ENCODE measurements at regions not wholly inside any gene's neighbourhood (a gene's known extent, or its start where the extent isn't known, plus 50 kb on each side); places are given as distances from the start of the nearest gene placed in this dataset.
"Not testable (repeated sequence)": the region's sequence is repeated elsewhere in the genome, so short reads cannot be mapped to it uniquely, and the experiment has no call there.

DNA sequence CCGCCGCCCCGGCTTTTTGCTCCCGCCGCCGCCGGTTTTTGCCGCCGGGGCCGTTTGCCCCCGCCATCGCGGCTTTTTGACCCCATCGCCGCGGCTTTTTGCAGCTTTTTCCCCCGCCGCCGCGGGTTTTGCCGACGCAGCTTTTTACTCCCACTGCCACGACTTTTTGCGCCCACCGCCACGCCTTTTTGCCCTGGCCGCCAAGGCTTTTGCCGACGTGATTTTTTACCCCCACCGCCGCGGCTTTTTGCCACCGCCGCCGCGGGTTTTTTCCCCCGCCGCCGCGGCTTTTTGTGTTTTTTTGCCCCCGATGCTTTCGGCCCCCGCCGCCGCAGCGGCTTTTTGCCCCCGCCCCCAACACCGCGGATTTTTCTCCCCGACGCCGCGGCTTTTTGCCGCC is 5001.9 kb upstream of the OR11H1 start:
- H3K27me3 Mint-ChIP-seq; H3K4me1 Mint-ChIP-seq; ATAC-seq (replicated peaks); H3K9me3 Mint-ChIP-seq; H3K27ac Mint-ChIP-seq; H3K4me3 Mint-ChIP-seq; H3K36me3 Mint-ChIP-seq (ENCODE audit: low read depth): not testable (repeated sequence)

DNA sequence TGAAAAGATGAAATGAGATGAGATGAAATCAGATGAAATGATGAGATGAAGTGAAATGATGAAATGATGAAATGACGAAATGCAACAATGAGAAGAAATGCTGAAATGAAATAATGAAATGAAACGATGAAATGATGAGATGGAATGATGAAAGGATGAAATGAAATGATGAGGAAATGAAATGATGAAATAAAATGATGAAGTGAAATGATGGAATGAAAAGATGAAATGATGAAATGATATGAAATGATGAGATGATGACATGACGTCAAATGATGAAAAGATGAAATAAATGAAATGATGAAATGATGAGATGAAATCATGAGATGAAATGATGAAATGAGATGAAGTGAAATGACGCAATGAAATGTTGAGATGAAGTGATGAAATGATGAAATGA is 4996.9 kb upstream of the OR11H1 start:
- not testable (repeated sequence) for ATAC-seq (replicated peaks); H3K27ac Mint-ChIP-seq; H3K4me3 Mint-ChIP-seq; H3K4me1 Mint-ChIP-seq; H3K36me3 Mint-ChIP-seq (ENCODE audit: low read depth); H3K27me3 Mint-ChIP-seq; H3K9me3 Mint-ChIP-seq

DNA sequence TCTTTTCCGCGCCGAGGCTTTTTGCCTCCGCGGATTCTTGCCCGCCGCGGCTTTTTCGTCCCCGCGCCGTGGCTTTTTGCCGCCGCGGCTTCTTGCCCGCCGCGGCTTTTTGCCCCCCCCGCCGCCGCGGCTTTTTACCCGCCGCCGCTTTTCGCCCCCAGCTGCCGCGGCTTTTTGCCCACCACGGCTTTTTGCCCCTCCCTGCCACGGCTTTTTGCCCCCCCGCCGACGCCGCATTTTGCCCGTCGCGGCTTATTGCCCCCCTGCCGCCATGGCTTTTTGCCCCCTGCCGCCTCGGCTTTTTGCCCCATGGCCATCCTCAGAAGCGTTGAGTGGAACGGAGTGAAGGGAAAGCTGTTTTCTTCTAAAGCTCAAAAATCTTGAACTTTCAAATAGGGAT is 4955.5 kb upstream of the OR11H1 start:
- not testable (repeated sequence) for H3K27me3 Mint-ChIP-seq; ATAC-seq (replicated peaks); H3K9me3 Mint-ChIP-seq; H3K4me1 Mint-ChIP-seq; H3K27ac Mint-ChIP-seq; H3K4me3 Mint-ChIP-seq; H3K36me3 Mint-ChIP-seq (ENCODE audit: low read depth)

DNA sequence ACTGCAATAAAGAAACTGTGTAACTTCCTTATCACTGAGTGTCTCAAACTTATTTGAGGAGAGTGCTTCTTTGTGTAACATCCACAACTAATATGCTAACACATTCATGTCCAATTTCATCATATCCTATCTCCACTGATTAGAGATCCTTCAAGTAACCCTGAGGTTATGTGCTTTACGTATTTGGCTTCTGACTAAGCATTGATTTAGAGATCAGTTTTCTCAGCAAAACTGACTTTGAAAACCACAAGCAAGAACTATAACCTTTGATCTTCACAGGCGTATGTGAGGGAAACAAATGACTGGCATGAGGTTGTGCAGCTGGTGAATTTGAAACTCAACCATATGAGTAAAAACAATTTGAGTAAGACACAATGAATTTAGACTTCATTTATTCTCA is 4926.9 kb upstream of the OR11H1 start:
- H3K4me1 Mint-ChIP-seq; H3K4me3 Mint-ChIP-seq; H3K9me3 Mint-ChIP-seq; H3K36me3 Mint-ChIP-seq (ENCODE audit: low read depth); H3K27me3 Mint-ChIP-seq; H3K27ac Mint-ChIP-seq; ATAC-seq (replicated peaks): not testable (repeated sequence)

DNA sequence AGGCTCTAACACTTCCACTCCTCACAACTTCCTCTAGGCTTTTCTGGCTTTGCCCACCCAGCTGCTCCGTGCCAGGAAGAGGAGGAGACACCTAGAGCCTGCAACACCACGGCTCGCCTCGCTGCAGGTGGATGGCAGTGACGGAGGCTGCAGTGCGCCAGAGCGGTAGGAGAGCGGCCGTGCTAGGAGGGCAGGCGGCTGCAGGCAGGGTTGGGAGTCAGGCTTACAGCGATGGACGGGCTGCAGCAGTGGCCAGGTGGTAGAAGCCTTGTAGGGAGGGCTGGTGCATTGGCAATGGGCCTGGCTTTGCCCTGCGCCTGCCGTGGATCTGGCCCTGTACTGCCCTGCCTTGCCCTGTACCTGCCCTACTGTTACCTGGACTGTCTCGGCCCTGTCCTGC is 4896.0 kb upstream of the OR11H1 start:
- not testable (repeated sequence) for H3K4me1 Mint-ChIP-seq; ATAC-seq (replicated peaks); H3K9me3 Mint-ChIP-seq; H3K36me3 Mint-ChIP-seq (ENCODE audit: low read depth); H3K4me3 Mint-ChIP-seq; H3K27me3 Mint-ChIP-seq; H3K27ac Mint-ChIP-seq

DNA sequence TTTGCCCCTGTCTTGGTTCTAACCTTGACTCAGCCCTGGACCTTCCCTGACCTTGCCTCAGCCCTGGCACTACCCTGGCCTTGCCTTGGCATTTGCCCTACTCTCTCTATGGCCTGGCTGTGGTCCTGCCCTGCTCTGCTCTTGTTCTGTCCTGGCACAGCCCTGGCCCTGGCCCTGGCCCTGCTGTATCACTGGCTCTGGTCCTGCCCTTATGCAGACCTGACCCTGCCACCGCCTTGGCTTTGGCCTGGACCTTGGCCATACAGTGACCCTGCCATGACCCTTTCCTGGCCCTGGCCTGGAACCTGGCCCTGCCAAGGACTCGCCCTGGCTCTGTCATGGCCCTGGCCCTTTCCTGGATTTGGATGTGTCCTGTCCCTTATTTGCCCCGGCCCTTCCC is 4892.7 kb upstream of the OR11H1 start:
- not testable (repeated sequence) for H3K36me3 Mint-ChIP-seq (ENCODE audit: low read depth); H3K9me3 Mint-ChIP-seq; H3K4me1 Mint-ChIP-seq; ATAC-seq (replicated peaks); H3K4me3 Mint-ChIP-seq; H3K27me3 Mint-ChIP-seq; H3K27ac Mint-ChIP-seq

DNA sequence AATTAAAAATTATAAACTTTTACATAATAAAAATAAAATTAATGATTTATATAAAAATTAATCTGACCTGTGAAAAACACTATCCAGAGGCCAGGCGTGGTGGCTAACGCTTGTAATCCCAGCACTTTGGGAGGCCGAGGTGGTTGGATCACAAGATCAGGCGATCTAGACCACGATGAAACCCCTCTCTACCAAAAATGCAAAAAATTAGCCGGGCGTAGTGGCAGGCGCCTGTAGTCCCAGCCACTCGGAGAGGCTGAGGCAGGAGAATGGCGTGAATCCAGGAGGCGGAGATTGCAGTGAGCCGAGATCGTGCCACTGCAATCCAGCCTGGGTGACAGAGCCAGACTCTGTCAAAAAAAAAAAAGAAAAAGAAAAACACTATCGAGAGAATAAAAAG is 4865.2 kb upstream of the OR11H1 start:
- ATAC-seq (replicated peaks); H3K27me3 Mint-ChIP-seq; H3K4me1 Mint-ChIP-seq; H3K4me3 Mint-ChIP-seq; H3K9me3 Mint-ChIP-seq; H3K27ac Mint-ChIP-seq; H3K36me3 Mint-ChIP-seq (ENCODE audit: low read depth): not testable (repeated sequence)

DNA sequence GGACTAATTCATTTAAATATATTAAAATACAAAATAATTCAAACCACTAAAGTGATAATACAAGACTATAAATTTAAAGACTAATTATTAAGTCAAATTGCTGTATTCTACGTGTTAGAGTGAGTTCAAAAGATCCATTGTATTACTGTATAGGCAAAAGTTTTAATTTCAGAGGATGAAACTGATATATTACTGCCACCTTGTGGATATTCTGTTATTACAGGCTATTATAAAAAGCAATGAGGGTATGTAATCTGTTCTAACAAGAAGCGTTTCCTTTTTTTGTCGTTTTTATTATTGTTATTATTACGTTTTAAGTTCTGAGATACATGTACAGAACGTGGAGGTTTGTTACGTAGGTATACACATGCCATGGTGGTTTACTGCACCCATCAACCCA is 4854.9 kb upstream of the OR11H1 start:
- not testable (repeated sequence) for H3K36me3 Mint-ChIP-seq (ENCODE audit: low read depth); H3K9me3 Mint-ChIP-seq; H3K27ac Mint-ChIP-seq; ATAC-seq (replicated peaks); H3K4me1 Mint-ChIP-seq; H3K4me3 Mint-ChIP-seq; H3K27me3 Mint-ChIP-seq

DNA sequence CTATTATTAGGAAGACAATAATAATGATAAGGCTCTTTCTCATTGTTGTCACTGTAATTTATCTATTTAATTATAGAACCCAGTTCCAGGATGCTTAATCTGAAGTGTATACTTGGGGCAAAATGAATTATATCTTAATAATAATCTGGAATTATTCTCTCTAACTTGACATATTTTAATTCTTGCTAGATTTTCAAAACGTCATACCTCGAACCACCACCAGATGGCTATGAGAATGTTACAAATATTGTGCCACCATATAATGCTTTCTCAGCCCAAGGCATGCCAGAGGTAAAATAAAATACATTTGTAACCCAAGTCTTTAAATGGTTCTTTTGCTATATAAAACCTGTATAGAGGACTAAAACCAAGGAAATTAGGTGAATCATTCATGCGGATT is 4849.3 kb upstream of the OR11H1 start:
- not testable (repeated sequence) for H3K4me1 Mint-ChIP-seq; H3K27me3 Mint-ChIP-seq; H3K27ac Mint-ChIP-seq; H3K9me3 Mint-ChIP-seq; ATAC-seq (replicated peaks); H3K4me3 Mint-ChIP-seq; H3K36me3 Mint-ChIP-seq (ENCODE audit: low read depth)

DNA sequence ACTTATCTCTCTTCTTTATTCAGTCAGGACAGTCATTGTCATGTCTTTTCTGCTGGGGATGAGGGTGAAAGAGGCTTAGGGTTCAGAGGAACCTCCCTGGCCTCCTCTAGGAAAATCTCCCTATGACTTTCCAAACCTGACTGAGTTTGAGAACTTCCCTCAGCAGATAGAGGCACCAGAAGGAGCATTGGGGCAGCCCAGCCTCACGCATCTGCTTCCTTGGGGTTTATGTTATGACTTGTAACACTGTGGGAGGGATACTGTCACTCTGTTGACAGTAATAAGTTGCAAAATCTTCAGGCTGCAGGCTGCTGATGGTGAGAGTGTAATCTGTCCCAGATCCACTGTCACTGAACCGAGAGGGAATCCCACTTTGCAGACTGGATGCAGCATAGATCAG is 4842.6 kb upstream of the OR11H1 start:
- not testable (repeated sequence) for H3K36me3 Mint-ChIP-seq (ENCODE audit: low read depth); ATAC-seq (replicated peaks); H3K27ac Mint-ChIP-seq; H3K4me3 Mint-ChIP-seq; H3K9me3 Mint-ChIP-seq; H3K4me1 Mint-ChIP-seq; H3K27me3 Mint-ChIP-seq

DNA sequence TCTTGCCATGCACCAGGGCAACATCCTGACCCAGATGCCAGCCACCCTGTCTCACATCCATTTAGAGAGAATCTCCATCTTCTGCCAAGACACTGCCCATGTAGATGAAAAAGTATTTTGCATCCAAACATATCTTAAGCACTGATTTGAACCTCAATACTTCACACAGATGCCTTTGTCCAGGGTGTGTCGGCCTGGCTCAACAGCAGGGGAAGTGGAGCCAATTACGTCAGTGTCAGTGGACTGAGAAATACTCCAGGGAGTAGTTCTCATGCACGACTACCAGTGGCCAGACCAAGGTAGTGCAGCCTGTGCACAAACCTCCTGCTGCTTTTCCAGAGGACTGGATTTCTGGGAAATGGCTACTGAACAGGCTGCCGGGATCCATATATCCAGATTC is 4840.7 kb upstream of the OR11H1 start:
- not testable (repeated sequence) for H3K4me3 Mint-ChIP-seq

DNA sequence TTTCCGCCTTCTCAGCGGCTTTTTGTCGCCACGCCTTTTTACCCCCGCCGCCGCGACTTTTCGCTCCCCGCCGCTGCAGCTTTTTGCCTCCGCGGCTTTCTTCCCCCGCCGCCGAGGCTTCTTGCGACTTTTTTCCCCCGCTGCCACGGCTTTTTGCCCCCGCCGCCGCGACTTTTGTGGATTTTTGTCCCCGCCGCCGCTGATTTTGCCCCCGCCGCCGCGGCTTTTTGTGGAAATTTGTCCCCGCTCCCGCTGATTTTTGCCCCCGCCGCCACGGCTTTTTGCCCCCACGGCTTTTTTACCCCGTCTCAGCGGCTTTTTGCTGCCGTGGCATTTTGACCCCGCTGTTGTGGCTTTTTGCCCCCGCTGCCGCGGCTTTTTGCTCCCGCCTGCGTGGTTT is 4829.2 kb upstream of the OR11H1 start:
- H3K27ac Mint-ChIP-seq; H3K36me3 Mint-ChIP-seq (ENCODE audit: low read depth): not testable (repeated sequence)

More for the DNA sequence above, 4840.7 kb upstream of the OR11H1 start:
- H3K27ac Mint-ChIP-seq; H3K36me3 Mint-ChIP-seq (ENCODE audit: low read depth); H3K27me3 Mint-ChIP-seq; H3K4me1 Mint-ChIP-seq; ATAC-seq (replicated peaks); H3K9me3 Mint-ChIP-seq: not testable (repeated sequence)

DNA sequence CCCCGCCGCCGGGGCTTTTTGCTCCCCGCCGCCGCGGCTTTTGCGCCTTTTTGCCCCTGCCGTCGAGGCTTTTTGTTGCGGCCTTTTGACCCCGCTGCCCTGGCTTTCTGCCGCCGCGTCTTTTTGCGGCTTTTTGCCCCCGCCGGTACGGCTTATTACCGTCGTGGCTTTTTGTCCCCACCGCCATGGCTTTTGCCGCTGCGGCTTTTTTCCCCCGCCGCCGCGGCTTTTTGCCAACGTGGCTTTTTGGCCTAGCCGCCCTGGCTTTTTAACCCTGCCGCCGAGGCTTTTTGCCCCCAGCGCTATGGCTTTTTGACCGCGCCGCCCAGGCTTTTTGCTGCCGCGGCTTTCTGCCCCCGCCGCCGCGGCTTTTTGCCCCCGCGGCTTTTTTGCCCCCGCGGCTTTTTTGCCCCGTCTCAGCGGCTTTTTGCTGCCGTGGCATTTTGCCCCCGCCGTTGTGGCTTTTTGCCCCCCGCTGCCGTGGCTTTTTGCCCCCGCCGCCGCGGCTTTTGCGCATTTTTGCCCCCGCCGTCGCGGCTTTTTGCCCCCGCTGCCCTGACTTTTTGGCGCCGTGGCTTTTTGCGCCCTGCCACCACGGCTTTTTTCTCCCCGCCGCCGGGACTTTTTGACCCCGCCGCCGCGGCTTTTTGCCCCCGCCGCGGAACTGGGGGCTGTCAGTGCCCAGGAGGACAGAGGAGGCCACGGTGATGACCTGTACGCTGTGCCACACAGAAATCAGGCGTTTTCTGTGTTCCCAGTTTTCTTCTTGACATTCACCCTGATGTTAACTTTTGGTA is 4828.5 kb upstream of the OR11H1 start:
- not testable (repeated sequence) for H3K4me3 Mint-ChIP-seq; H3K9me3 Mint-ChIP-seq; H3K4me1 Mint-ChIP-seq; ATAC-seq (replicated peaks); H3K27me3 Mint-ChIP-seq; H3K27ac Mint-ChIP-seq; H3K36me3 Mint-ChIP-seq (ENCODE audit: low read depth)

More for the DNA sequence above, 4829.2 kb upstream of the OR11H1 start:
- ATAC-seq (replicated peaks); H3K9me3 Mint-ChIP-seq; H3K27me3 Mint-ChIP-seq; H3K4me3 Mint-ChIP-seq; H3K4me1 Mint-ChIP-seq: not testable (repeated sequence)

DNA sequence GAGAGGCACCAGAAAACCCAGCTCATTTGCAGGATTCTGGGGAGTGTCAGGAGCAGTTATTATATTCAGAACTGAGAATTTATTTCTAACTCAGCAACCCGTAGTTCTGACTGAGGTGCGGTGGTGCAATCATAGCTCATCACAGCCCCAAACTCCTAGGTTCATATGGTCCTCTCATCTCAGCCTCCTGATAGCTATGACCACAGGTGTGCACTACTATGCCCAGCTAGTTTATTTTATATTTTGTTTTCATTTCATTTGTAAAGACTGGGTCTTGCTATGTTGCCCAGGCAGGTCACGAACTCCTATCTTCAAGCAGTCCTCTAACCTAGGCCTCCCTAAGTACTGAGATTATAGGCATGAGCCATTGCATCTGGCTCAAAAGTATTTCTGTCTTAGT is 4819.8 kb upstream of the OR11H1 start:
- H3K27me3 Mint-ChIP-seq; H3K27ac Mint-ChIP-seq; H3K36me3 Mint-ChIP-seq (ENCODE audit: low read depth); H3K4me1 Mint-ChIP-seq; ATAC-seq (replicated peaks); H3K4me3 Mint-ChIP-seq: not testable (repeated sequence)
- H3K9me3 Mint-ChIP-seq, result peaks cover 12% of the 10 kb centered on the region

DNA sequence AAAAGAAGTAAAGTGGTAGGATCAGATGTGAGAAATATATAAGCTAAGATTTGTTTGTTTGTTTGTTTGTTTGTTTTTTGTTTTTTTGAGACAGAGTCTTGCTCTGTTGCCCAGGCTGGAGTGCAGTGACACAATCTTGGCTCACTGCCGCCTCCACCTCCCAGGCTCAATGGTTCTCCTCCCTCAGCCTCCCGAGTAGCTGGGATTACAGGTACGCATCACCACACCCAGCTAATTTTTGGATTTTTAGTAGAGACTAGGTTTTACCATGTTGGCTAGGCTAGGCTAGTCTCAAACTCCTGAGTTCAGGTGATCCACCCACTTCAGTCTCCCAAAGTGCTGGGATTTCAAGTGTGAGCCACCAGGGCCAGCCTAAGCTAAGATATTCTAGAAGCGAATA is 4817.1 kb upstream of the OR11H1 start:
- H3K4me3 Mint-ChIP-seq; H3K36me3 Mint-ChIP-seq (ENCODE audit: low read depth); H3K27me3 Mint-ChIP-seq; H3K4me1 Mint-ChIP-seq; ATAC-seq (replicated peaks); H3K27ac Mint-ChIP-seq: not testable (repeated sequence)
- peaks cover 30% of the 10 kb centered on the region for H3K9me3 Mint-ChIP-seq

DNA sequence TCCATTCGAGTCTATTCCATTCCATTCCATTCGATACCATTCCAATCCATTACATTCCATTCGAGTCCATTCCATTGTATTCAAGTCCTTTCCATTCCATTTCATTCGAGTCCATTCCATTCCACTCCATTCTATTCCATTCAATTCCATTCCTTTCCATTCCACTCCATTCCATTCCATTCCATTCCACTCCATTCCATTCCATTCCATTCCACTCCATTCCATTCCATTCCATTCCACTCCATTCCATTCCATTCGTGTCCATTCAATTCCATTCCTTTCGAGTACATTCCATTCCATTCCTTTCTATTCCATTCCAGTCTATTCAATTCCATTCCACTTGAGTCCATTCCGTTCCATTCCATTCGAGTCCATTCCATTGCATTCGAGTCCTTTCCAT is 4805.2 kb upstream of the OR11H1 start:
- not testable (repeated sequence) for H3K27ac Mint-ChIP-seq; ATAC-seq (replicated peaks); H3K27me3 Mint-ChIP-seq; H3K4me3 Mint-ChIP-seq; H3K36me3 Mint-ChIP-seq (ENCODE audit: low read depth)
- Mint-ChIP-seq H3K4me1 (peaks cover 11% of the 10 kb centered on the region), H3K9me3 (peaks cover 39% of the 10 kb centered on the region)

Measured in activated T-helper 17 cell treated with anti-CD3 and anti-CD28 coated beads, Interleukin-2, amount 50 U/mL, for 72 hours (primary cell).